ENCODE measurements at regions not wholly inside any gene's neighbourhood (a gene's known extent, or its start where the extent isn't known, plus 50 kb on each side); places are given as distances from the start of the nearest gene placed in this dataset.

DNA sequence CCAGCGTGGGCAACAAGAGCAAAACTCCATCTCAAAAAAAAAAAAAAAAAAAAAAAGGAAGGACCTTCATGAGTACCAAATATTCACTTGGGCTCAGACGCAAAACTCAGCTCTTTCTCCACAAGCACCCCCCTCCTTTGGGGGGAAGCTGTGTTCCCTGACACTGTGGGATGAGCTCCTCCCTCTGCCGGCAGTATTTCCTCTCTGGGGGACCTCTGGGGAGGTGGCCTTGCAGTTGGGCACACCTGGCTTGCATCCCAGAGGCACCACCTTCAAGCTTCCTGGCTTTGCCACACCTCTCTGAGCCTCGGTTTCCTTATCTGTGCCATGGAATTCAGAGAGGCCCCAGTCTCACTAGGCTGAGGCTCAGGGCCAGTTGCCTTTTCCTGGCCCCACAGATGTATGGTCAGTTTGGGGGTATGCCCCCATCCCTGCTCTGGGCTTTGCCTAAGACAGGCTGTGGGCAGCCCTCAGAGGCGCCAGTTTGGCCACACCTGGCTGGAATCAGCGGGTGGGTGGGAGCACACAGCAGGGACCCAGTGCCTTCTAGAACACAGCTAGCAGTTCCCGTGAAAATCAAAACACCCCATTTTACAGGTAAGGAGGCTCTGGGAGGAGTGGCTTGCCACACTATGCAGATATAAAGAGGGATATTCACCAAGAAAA, 157.5 kb upstream of the IER5L start:
- TF ChIP-seq CTCF (IDR thresholded peaks at IDR 0.05) (no peak), ZFX (IDR thresholded peaks at IDR 0.05; ENCODE audit: borderline replicate concordance) (no peak)

Data from 22Rv1 (cell line).